Stimulated activated CD4-positive, alpha-beta T cell treated with anti-CD3 and anti-CD28 coated beads, Interleukin-12 subunit alpha, Interleukin-12 subunit beta, amount 100 ng/mL, for 48 hours (primary cell): ENCODE measurements at regions not wholly inside any gene's neighbourhood (a gene's known extent, or its start where the extent isn't known, plus 50 kb on each side); places are given as distances from the start of the nearest gene placed in this dataset.
"Not testable (repeated sequence)": the region's sequence is repeated elsewhere in the genome, so short reads cannot be mapped to it uniquely, and the experiment has no call there.

Source experiments
- DNase-seq, 3 donors: peaks; one replicate each; pipeline ENCODE4 v3.0.0-alpha.2; 2020; ENCODE audit warnings: low read depth in 2 of 3, low spot score in 1 of 3

GRCh38 chr2:238520359-238520886 lies 93.7 kb downstream of the ASB1 start:
- no peak for DNase-seq

- no peak for DNase-seq
Measured at GRCh38 chr2:238521002-238521401, 94.3 kb downstream of the ASB1 start.

- no peak for DNase-seq
Measured at GRCh38 chr2:238521870-238522269, 95.1 kb downstream of the ASB1 start.

- no peak for DNase-seq
Measured at GRCh38 chr2:238523158-238524110, 96.7 kb downstream of the ASB1 start.

- DNase-seq = no peak
Measured at GRCh38 chr2:238524426-238524983, 97.8 kb downstream of the ASB1 start.

- no peak for DNase-seq
Measured at GRCh38 chr2:238525990-238526389, 99.3 kb downstream of the ASB1 start.

GRCh38 chr2:238527565-238527964 lies 100.8 kb downstream of the ASB1 start:
- no peak for DNase-seq

GRCh38 chr2:238528953-238529781 lies 102.4 kb downstream of the ASB1 start:
- no peak for DNase-seq

GRCh38 chr2:238531017-238531645 lies 104.4 kb downstream of the ASB1 start:
- not testable (repeated sequence) for DNase-seq

GRCh38 chr2:238543732-238544131 lies 117.0 kb downstream of the ASB1 start:
- not testable (repeated sequence) for DNase-seq

GRCh38 chr2:238548902-238549462 lies 122.3 kb downstream of the ASB1 start:
- DNase-seq = no peak

- no peak for DNase-seq
Measured at GRCh38 chr2:238549866-238550265, 123.1 kb downstream of the ASB1 start.

- no peak for DNase-seq
Measured at GRCh38 chr2:238551091-238551490, 124.4 kb downstream of the ASB1 start.

- DNase-seq = no peak
Measured at GRCh38 chr2:238552226-238552625, 125.5 kb downstream of the ASB1 start.

- no peak for DNase-seq
Measured at GRCh38 chr2:238553159-238553558, 126.4 kb downstream of the ASB1 start.

GRCh38 chr2:238554468-238555315 lies 128.0 kb downstream of the ASB1 start:
- DNase-seq = no peak

- no peak for DNase-seq
Measured at GRCh38 chr2:238555786-238556542, 129.2 kb downstream of the ASB1 start.

- DNase-seq = no peak
Measured at GRCh38 chr2:238557431-238557830, 130.7 kb downstream of the ASB1 start.

- no peak for DNase-seq
Measured at GRCh38 chr2:238557936-238558335, 131.2 kb downstream of the ASB1 start.
